IPS-11a (cell line): ENCODE measurements at regions not wholly inside any gene's neighbourhood (a gene's known extent, or its start where the extent isn't known, plus 50 kb on each side); places are given as distances from the start of the nearest gene placed in this dataset.
"Not testable (repeated sequence)": the region's sequence is repeated elsewhere in the genome, so short reads cannot be mapped to it uniquely, and the experiment has no call there.

ENCODE experiments used
- H3K4me3 ChIP-seq: one replicate; pipeline ENCODE4 v1.5.1; 2013; ENCODE audit warnings: low read depth, low read length, control low read depth

- no peak overlapping the region for H3K4me3 ChIP-seq
These were observed 80.5 kb upstream of the PPARGC1A start for GRCh38 chr4:23970201-23970850.

- H3K4me3 ChIP-seq, result no peak overlapping the region
These were observed 79.8 kb upstream of the PPARGC1A start for GRCh38 chr4:23969635-23970145.

- no peak overlapping the region for H3K4me3 ChIP-seq
These were observed 77.4 kb upstream of the PPARGC1A start for GRCh38 chr4:23967281-23967680.

- no peak overlapping the region for H3K4me3 ChIP-seq
These were observed 76.9 kb upstream of the PPARGC1A start for GRCh38 chr4:23966725-23967124.

- H3K4me3 ChIP-seq, result no peak overlapping the region
These were observed 72.6 kb upstream of the PPARGC1A start for GRCh38 chr4:23962462-23962861.

- not testable (repeated sequence) for H3K4me3 ChIP-seq
These were observed 71.5 kb upstream of the PPARGC1A start for GRCh38 chr4:23961395-23961794.

- no peak overlapping the region for H3K4me3 ChIP-seq
These were observed 69.7 kb upstream of the PPARGC1A start for GRCh38 chr4:23959396-23960148.

- no peak overlapping the region for H3K4me3 ChIP-seq
These were observed 68.9 kb upstream of the PPARGC1A start for GRCh38 chr4:23958749-23959148.

- no peak overlapping the region for H3K4me3 ChIP-seq
These were observed 67.6 kb upstream of the PPARGC1A start for GRCh38 chr4:23957465-23957864.

GRCh38 chr4:23956601-23957364, 66.9 kb upstream of the PPARGC1A start:
- no peak overlapping the region for H3K4me3 ChIP-seq

- no peak overlapping the region for H3K4me3 ChIP-seq
These were observed 62.4 kb upstream of the PPARGC1A start for GRCh38 chr4:23952258-23952657.

GRCh38 chr4:23947826-23948225, 58.0 kb upstream of the PPARGC1A start:
- no peak overlapping the region for H3K4me3 ChIP-seq

GRCh38 chr4:23946299-23946698, 56.5 kb upstream of the PPARGC1A start:
- H3K4me3 ChIP-seq, result no peak overlapping the region

- no peak overlapping the region for H3K4me3 ChIP-seq
These were observed 55.7 kb upstream of the PPARGC1A start for GRCh38 chr4:23945451-23946017.

GRCh38 chr4:23944556-23944955, 54.7 kb upstream of the PPARGC1A start:
- not testable (repeated sequence) for H3K4me3 ChIP-seq

- no peak overlapping the region for H3K4me3 ChIP-seq
These were observed 53.6 kb upstream of the PPARGC1A start for GRCh38 chr4:23943478-23943877.

- H3K4me3 ChIP-seq, result no peak overlapping the region
These were observed 52.6 kb upstream of the PPARGC1A start for GRCh38 chr4:23942471-23942870.
